MM.1S (cell line): ENCODE measurements at regions not wholly inside any gene's neighbourhood (a gene's known extent, or its start where the extent isn't known, plus 50 kb on each side); places are given as distances from the start of the nearest gene placed in this dataset.

Experiments
- EZH2 ChIP-seq: fragments of 300-600 bp; sonication (generic); optimal IDR thresholded peaks from 2 replicates; pipeline ENCODE3; 2017; ENCODE audit warnings: low read depth, mild to moderate bottlenecking, antibody characterized with exemption, low read length, mixed read lengths
- EZH2phosphoT487 ChIP-seq: fragments of 300-600 bp; sonication (generic); IDR thresholded peaks from 2 replicates; pipeline ENCODE4 v1.6.1; 2018; ENCODE audit warnings: antibody characterized with exemption, low read length
- TF ChIP-seq, protein P1 (sequence below): fragments of 300-600 bp; sonication (generic); IDR thresholded peaks from 2 replicates; pipeline ENCODE4 v1.5.1; 2016; ENCODE audit warnings: antibody characterized with exemption, low read length, mixed read lengths

DNA sequence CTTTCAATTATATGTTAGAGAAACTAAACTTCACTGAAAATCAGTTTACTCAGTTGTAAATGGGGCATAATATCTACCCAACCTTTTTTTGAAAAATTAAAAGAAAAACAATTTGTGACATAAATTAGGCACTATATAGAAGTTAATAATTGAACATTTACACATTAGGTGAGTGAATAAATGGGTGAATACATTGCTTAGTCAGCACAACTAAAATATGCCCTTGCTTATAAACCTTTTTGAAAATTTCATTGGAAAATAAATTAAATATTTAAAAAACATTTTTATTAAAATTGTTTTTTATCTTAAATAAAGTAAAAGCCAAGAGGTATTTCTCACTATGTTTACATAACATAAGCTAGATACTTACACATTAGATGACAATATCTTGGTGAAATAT, 994.5 kb upstream of the TENM4 start:
- TF ChIP-seq, protein P1, sequence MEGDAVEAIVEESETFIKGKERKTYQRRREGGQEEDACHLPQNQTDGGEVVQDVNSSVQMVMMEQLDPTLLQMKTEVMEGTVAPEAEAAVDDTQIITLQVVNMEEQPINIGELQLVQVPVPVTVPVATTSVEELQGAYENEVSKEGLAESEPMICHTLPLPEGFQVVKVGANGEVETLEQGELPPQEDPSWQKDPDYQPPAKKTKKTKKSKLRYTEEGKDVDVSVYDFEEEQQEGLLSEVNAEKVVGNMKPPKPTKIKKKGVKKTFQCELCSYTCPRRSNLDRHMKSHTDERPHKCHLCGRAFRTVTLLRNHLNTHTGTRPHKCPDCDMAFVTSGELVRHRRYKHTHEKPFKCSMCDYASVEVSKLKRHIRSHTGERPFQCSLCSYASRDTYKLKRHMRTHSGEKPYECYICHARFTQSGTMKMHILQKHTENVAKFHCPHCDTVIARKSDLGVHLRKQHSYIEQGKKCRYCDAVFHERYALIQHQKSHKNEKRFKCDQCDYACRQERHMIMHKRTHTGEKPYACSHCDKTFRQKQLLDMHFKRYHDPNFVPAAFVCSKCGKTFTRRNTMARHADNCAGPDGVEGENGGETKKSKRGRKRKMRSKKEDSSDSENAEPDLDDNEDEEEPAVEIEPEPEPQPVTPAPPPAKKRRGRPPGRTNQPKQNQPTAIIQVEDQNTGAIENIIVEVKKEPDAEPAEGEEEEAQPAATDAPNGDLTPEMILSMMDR, result no peak
- no peak for TF ChIP-seq EZH2phosphoT487
- no peak for TF ChIP-seq EZH2
